ENCODE measurements at regions not wholly inside any gene's neighbourhood (a gene's known extent, or its start where the extent isn't known, plus 50 kb on each side); places are given as distances from the start of the nearest gene placed in this dataset.

- H4K20me1 ChIP-seq (ENCODE audit: low read depth) = no peaks in the 10 kb centered on the region
- Mint-ChIP-seq H3K9me3 (no peaks in the 10 kb centered on the region), H3K27ac (no peak overlapping the region), H3K27me3 (ENCODE audit: insufficient read depth, low read depth) (peaks cover 3% of the 10 kb centered on the region), H3K36me3 (no peaks in the 10 kb centered on the region), H3K4me1 (no peaks in the 10 kb centered on the region), H3K4me3 (no peak overlapping the region)
- no peaks in the 10 kb centered on the region for H3K27me3 ChIP-seq
- DNase-seq (ENCODE audit: low spot score) = no peak
- TF ChIP-seq EZH2phosphoT487 (IDR thresholded peaks at IDR 0.05) (no peak), EZH2 (IDR thresholded peaks at IDR 0.05) (no peak), CTCF (IDR thresholded peaks at IDR 0.05) (no peak)
- no peaks in the 10 kb centered on the region for H3K4me1 ChIP-seq
- H3K9me3 ChIP-seq (ENCODE audit: low read depth) = no peaks in the 10 kb centered on the region
- H3K27ac ChIP-seq = no peak overlapping the region
- H3K36me3 ChIP-seq = no peaks in the 10 kb centered on the region
- no peak overlapping the region for H3K4me3 ChIP-seq
- H3F3A ChIP-seq (ENCODE audit: low read depth) = no peaks in the 10 kb centered on the region
- H3K79me2 ChIP-seq (ENCODE audit: low read depth) = no peaks in the 10 kb centered on the region
- no peak overlapping the region for H3K4me2 ChIP-seq
- H3K9ac ChIP-seq = no peak overlapping the region
- H2AFZ ChIP-seq (replicated peaks) = no peak overlapping the region
Measured at GRCh38 chr11:101661559-101661958, 77.8 kb upstream of the TRPC6 start.
